ENCODE measurements at regions not wholly inside any gene's neighbourhood (a gene's known extent, or its start where the extent isn't known, plus 50 kb on each side); places are given as distances from the start of the nearest gene placed in this dataset.

DNA sequence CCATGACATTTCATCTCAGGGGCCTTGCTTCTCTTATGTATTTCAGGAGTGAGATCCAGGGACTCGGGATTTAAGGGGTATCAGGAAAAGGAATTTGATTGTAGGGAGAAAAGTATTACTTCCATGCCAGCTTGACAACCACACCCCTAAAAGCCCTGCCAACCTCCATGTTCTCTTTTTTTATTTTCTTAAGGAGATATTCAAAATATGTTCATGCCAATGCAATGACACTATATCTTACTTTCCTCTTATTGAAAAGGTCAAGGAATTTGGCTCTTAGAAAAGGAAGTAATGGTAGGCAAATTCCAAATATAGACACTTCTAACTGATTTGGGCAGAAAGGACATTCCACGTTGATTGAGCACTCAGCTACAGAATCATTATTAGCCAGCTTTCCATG lies 407.5 kb upstream of the NECTIN3 start:
- no peak overlapping the region for H3K27ac Mint-ChIP-seq
- Histone ChIP-seq H2BK120ac (ENCODE audit: low read depth, low read length, poor library complexity, severe bottlenecking) (no peak overlapping the region), H3K9me3 (ENCODE audit: control insufficient read depth, low read depth, low read length) (peaks cover 5% of the 10 kb centered on the region), H2AK5ac (ENCODE audit: insufficient read length, low read length) (no peak overlapping the region), H3K27ac (ENCODE audit: insufficient read length, low read depth, low read length) (no peak overlapping the region), H3K18ac (ENCODE audit: insufficient read length, low read depth, low read length) (no peak overlapping the region), H2BK5ac (ENCODE audit: insufficient read length, low read length) (no peak overlapping the region), H2BK15ac (ENCODE audit: low read depth, low read length) (no peak overlapping the region), H3K4me1 (ENCODE audit: insufficient read depth, low read length) (no peaks in the 10 kb centered on the region), H2BK20ac (ENCODE audit: low read depth, low read length, poor library complexity, severe bottlenecking) (no peak overlapping the region), H4K91ac (ENCODE audit: insufficient read length, low read depth, low read length) (no peak overlapping the region), H4K5ac (ENCODE audit: insufficient read length, low read depth, low read length) (no peak overlapping the region), H3T11ph (ENCODE audit: low read length) (no peak overlapping the region), H3K56ac (ENCODE audit: insufficient read length, low read depth, low read length) (no peak overlapping the region), H3K4me2 (ENCODE audit: insufficient read depth, insufficient read length, low read length) (no peak overlapping the region), H3K23ac (ENCODE audit: insufficient read length, low read depth, low read length) (no peak overlapping the region), H4K20me1 (ENCODE audit: control insufficient read depth, insufficient read depth, insufficient read length) (no peaks in the 10 kb centered on the region), H2BK12ac (ENCODE audit: insufficient read length, low read depth, low read length) (no peak overlapping the region), H3K79me2 (ENCODE audit: insufficient read depth, low read length) (no peaks in the 10 kb centered on the region), H3K23me2 (ENCODE audit: insufficient read length, low read depth, low read length, poor library complexity, severe bottlenecking) (no peaks in the 10 kb centered on the region), H3K79me1 (ENCODE audit: insufficient read depth, low read depth, low read length, poor library complexity, severe bottlenecking) (no peaks in the 10 kb centered on the region), H3K14ac (ENCODE audit: insufficient read depth, low read length) (no peak overlapping the region), H3K27me3 (ENCODE audit: insufficient read depth, low read length) (no peaks in the 10 kb centered on the region), H4K8ac (replicated peaks; ENCODE audit: insufficient read length, low read depth, low read length) (no peak overlapping the region), H3K9ac (ENCODE audit: extremely low read depth, insufficient read length, low read length) (no peak overlapping the region), H2AFZ (ENCODE audit: low read length) (no peak overlapping the region), H3K4ac (ENCODE audit: low read depth, low read length) (no peak overlapping the region)
- H3K4me1 Mint-ChIP-seq: peaks cover 5 to 11% of the 10 kb centered on the region in 2 experiments
- DNase-seq: no peak
- H3K36me3 Mint-ChIP-seq (ENCODE audit: insufficient read depth in 1 of 3, low read depth in 3 of 3): peaks cover 17 to 41% (median 37%) of the 10 kb centered on the region in 3 experiments
- no peak overlapping the region for H3K4me3 Mint-ChIP-seq
- TF ChIP-seq, protein P1, sequence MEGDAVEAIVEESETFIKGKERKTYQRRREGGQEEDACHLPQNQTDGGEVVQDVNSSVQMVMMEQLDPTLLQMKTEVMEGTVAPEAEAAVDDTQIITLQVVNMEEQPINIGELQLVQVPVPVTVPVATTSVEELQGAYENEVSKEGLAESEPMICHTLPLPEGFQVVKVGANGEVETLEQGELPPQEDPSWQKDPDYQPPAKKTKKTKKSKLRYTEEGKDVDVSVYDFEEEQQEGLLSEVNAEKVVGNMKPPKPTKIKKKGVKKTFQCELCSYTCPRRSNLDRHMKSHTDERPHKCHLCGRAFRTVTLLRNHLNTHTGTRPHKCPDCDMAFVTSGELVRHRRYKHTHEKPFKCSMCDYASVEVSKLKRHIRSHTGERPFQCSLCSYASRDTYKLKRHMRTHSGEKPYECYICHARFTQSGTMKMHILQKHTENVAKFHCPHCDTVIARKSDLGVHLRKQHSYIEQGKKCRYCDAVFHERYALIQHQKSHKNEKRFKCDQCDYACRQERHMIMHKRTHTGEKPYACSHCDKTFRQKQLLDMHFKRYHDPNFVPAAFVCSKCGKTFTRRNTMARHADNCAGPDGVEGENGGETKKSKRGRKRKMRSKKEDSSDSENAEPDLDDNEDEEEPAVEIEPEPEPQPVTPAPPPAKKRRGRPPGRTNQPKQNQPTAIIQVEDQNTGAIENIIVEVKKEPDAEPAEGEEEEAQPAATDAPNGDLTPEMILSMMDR (conservative IDR thresholded peaks at IDR 0.05): no peak
- no peaks in the 10 kb centered on the region; the same call in 1 of the 2 replicates for H3K27me3 Mint-ChIP-seq (ENCODE audit: low read depth)
- WGBS (ENCODE audit: extremely low coverage, insufficient read length, low lambda C conversion rate): no CpG with 5 or more reads among the region's 2 CpGs
- H3K9me3 Mint-ChIP-seq: peaks cover 15 to 43% of the 10 kb centered on the region in 2 experiments

Data from H9 (cell line).